SK-N-SH (cell line): ENCODE measurements at regions not wholly inside any gene's neighbourhood (a gene's known extent, or its start where the extent isn't known, plus 50 kb on each side); places are given as distances from the start of the nearest gene placed in this dataset.

Experiments
- CHD2 ChIP-seq: fragments of 150-350 bp; IDR thresholded peaks from 2 replicates; pipeline ENCODE4 v1.6.1; 2018; ENCODE audit warnings: low read length; ENCODE audit not compliant: partially characterized antibody
- CTCF ChIP-seq: fragments of 200-600 bp; sonication (generic); IDR thresholded peaks from 2 replicates; pipeline ENCODE4 v1.6.1; 2017; ENCODE audit warnings: antibody characterized with exemption, mild to moderate bottlenecking, moderate library complexity
- MAX ChIP-seq: IDR thresholded peaks from 2 replicates; pipeline ENCODE4 v1.4.0; 2012; ENCODE audit warnings: low read depth
- MEF2A ChIP-seq: IDR thresholded peaks from 2 replicates; pipeline ENCODE4 v1.4.0; 2012; ENCODE audit warnings: low read depth, borderline replicate concordance
- POLR2AphosphoS5 ChIP-seq: IDR thresholded peaks from 2 replicates; pipeline ENCODE4 v1.6.1; 2012; ENCODE audit warnings: low read depth, low read length
- REST ChIP-seq: IDR thresholded peaks from 2 replicates; pipeline ENCODE4 v1.6.1; 2012; ENCODE audit warnings: mild to moderate bottlenecking, low read depth, low read length, moderate library complexity
- TAF1 ChIP-seq: IDR thresholded peaks from 2 replicates; pipeline ENCODE4 v1.6.1; 2012; ENCODE audit warnings: low read depth, mild to moderate bottlenecking, low read length, moderate library complexity, borderline replicate concordance
- USF2 ChIP-seq: fragments of 150-350 bp; IDR thresholded peaks from 2 replicates; pipeline ENCODE4 v1.6.1; 2017; ENCODE audit warnings: antibody characterized with exemption, low read length, low read depth, borderline replicate concordance
- YY1 ChIP-seq: IDR thresholded peaks from 2 replicates; pipeline ENCODE4 v1.4.0; 2012; ENCODE audit warnings: low read depth, mild to moderate bottlenecking

GRCh38 chr2:43080571-43081021 is 145.8 kb downstream of the ZFP36L2 start:
- TF ChIP-seq MEF2A (no peak), POLR2AphosphoS5 (no peak), MAX (no peak), YY1 (no peak), CTCF (no peak), TAF1 (no peak), REST (no peak), CHD2 (no peak), USF2 (no peak)
